ENCODE measurements at regions not wholly inside any gene's neighbourhood (a gene's known extent, or its start where the extent isn't known, plus 50 kb on each side); places are given as distances from the start of the nearest gene placed in this dataset.

DNA sequence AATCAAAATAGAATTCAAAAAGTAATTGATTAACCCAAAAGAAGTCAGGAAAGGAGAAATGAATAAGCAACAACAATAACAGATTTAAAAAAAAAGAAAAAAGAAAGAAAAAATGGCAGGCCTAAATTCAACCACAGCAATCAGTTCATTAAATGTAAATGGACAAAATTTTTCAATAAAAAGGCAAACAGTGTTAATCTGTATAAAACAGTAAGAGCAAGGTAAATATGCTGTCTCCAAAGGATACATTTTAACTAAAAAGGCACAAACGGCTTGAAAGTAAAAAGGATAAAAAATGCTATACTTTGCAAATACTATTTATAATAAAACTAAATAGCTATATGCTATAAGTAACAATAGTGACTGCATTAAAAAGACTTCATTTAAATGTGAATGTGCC, 582.0 kb downstream of the SPRY1 start:
- H3K9me3 Mint-ChIP-seq, result peaks cover 0 to 5% (median 3%) of the 10 kb centered on the region in 6 donors
- H3K4me1 Mint-ChIP-seq, result no peaks in the 10 kb centered on the region
- H3K4me3 Mint-ChIP-seq, result no peak overlapping the region
- H3K27me3 Mint-ChIP-seq (ENCODE audit: low read depth in 3 of 3), result peaks cover 0 to 3% (median 0%) of the 10 kb centered on the region in 3 donors
- no peak overlapping the region for H3K27ac Mint-ChIP-seq
- no peak for DNase-seq
- H3K36me3 Mint-ChIP-seq, result no peaks in the 10 kb centered on the region

DNA sequence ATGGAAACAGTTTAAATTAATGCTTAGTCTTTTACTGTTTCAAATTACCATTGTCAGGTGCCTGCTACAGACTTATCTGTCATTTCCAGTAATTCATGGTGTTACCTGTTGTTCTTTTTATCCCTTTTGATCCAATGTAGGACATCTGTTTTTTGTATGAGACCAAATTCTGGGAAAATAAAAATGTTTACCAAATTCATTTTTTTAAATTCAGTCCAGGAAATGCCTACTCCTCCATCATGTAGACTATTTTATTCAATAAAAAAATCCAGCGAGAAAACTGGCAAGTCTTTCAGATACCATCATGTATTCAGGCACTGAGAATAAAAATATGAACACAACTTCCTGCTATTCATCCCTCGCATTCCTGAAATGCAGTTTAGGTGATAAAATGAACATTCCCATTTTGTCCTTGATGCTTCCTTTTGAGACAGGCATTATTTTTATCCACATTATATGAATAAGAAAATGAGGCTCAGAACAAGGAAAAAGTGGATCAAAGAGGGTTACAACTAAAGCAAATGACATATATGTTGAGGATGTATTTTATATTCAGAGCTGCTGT, 584.2 kb downstream of the SPRY1 start:
- DNase-seq, result no peak
- Mint-ChIP-seq H3K36me3 (no peaks in the 10 kb centered on the region), H3K27me3 (ENCODE audit: low read depth in 3 of 3) (peaks cover 0 to 3% (median 0%) of the 10 kb centered on the region in 3 donors), H3K4me3 (no peak overlapping the region), H3K4me1 (no peaks in the 10 kb centered on the region), H3K9me3 (peaks cover 0 to 5% (median 3%) of the 10 kb centered on the region in 6 donors), H3K27ac (no peak overlapping the region)

DNA sequence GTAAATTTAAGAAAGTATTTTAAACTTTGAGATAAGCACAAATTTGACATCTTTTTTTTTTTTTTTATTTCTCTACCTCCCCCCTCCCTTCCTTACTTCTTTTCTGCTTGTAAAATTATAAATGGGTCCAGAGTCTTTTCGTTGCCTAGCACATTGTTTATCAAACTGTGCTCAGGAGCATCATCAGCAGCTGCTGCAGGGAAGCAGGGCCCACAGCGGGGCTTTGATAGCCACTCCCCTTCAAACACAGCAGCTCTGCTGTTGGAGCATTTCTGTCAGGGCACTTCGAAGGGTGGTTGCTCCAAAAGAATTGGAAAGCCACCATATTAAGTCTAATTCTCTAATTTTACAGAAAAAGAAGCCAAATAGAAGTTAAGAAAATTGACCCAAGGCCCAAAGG, 588.3 kb downstream of the SPRY1 start:
- Mint-ChIP-seq H3K4me1 (no peaks in the 10 kb centered on the region), H3K27me3 (ENCODE audit: low read depth in 3 of 3) (no peaks in the 10 kb centered on the region), H3K27ac (no peak overlapping the region), H3K4me3 (no peak overlapping the region), H3K36me3 (no peaks in the 10 kb centered on the region), H3K9me3 (peaks cover 0 to 9% (median 0%) of the 10 kb centered on the region in 6 donors)
- no peak for DNase-seq

DNA sequence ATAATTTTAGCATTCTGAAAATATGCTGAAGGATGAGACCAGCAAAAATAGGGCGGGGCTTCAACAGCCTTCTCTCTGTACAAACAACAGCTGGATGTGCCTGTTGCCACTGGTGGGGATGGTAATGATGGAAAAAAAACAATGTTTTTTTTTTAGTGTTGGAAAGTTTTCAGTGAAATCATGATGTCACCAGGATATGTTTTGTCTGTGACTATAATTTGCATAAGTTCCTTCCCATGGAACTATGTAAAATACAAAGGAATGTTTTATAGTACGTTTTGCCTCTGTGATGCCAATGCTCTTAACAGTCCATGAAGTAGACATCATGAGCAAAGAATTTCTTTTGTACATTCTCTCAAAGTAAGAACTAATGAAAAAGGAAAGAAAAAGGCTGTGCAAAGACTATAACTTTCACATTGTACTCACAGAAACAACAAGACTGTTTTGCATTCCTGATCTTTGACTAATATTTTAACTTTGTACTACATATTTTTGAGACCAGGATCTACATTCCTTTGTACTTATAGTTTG, 589.7 kb downstream of the SPRY1 start:
- Mint-ChIP-seq H3K4me3 (no peak overlapping the region), H3K4me1 (no peaks in the 10 kb centered on the region), H3K9me3 (peaks cover 0 to 9% (median 0%) of the 10 kb centered on the region in 6 donors), H3K27me3 (ENCODE audit: low read depth in 3 of 3) (no peaks in the 10 kb centered on the region), H3K27ac (no peak overlapping the region), H3K36me3 (no peaks in the 10 kb centered on the region)
- no peak for DNase-seq

DNA sequence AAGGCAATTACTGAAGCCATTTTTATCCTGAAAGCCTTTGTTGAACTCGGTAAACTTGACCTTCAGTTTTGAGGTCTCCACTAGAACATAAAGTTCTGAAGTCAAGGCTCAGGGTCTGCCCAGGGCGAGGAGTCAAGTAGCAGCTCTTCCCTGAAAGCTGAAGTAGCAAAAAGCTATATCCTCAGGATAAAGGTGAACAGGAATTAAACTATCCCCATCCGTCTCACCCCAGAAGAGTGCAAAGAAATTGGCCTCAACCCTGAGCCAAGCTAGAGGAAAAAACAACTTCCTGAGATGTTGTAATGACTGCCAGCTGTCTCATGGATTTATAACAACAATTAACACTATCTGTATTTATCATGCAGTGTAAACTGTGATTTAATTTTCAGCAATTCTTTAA, 590.8 kb downstream of the SPRY1 start:
- no peak for DNase-seq
- no peaks in the 10 kb centered on the region for H3K4me1 Mint-ChIP-seq
- peaks cover 0 to 15% (median 0%) of the 10 kb centered on the region in 6 donors for H3K9me3 Mint-ChIP-seq
- no peaks in the 10 kb centered on the region for H3K36me3 Mint-ChIP-seq
- H3K4me3 Mint-ChIP-seq, result no peak overlapping the region
- peaks cover 0 to 2% (median 0%) of the 10 kb centered on the region in 3 donors for H3K27me3 Mint-ChIP-seq (ENCODE audit: low read depth in 3 of 3)
- no peak overlapping the region for H3K27ac Mint-ChIP-seq

DNA sequence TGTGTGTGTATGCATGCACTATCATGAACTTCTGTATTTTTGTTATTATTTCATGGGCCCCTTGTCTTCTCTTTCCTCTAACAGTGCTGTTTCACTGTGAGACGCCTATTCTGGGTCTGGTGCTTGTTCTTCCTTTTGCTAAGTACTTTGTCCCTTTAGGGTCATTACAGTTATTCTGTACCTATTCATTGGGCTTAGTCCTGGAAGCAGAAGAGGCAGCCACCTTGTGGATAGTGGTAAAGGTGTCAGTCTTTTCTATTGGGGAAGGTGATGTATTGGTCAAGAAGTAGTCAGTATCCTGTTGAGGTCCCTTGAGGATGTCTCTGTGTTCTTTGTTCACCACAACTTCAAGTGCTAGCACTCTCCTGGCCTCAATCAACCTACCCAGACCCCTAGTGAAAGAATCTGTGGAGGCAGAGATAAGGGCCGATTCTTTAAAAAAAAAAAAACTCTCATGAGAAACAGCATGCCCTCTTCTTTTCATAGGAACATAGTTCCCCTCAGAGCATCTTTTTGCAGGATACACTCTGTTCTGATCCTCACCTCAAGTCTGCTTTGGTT, 593.8 kb downstream of the SPRY1 start:
- no peak overlapping the region for H3K27ac Mint-ChIP-seq
- peaks cover 0 to 4% (median 2%) of the 10 kb centered on the region in 3 donors for H3K27me3 Mint-ChIP-seq (ENCODE audit: low read depth in 3 of 3)
- H3K36me3 Mint-ChIP-seq, result no peaks in the 10 kb centered on the region
- no peak overlapping the region for H3K4me3 Mint-ChIP-seq
- peaks cover 0 to 20% (median under 1%) of the 10 kb centered on the region in 6 donors for H3K9me3 Mint-ChIP-seq
- H3K4me1 Mint-ChIP-seq, result no peaks in the 10 kb centered on the region
- DNase-seq, result no peak

DNA sequence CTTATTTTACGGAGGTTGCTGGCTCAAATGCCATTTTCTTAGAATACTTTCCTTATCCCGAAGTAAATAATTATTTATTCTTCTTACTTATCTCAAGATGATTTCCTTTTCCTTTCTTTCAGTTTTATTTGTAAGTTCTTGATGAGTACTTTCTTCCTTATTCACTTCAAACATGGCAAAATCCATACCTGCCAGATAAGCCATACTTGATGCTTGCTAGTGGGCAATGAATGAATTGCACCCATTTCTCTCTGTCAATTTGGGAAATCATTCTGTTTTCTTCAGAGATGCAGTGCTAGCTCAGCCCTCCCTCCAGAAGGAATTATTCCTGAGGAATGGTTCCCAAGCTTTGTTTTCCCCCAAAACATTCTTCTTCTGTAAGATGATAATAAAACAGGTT, 598.3 kb downstream of the SPRY1 start:
- Mint-ChIP-seq H3K27me3 (ENCODE audit: low read depth in 3 of 3) (peaks cover 0 to 4% (median 2%) of the 10 kb centered on the region in 3 donors), H3K4me3 (no peak overlapping the region)

DNA sequence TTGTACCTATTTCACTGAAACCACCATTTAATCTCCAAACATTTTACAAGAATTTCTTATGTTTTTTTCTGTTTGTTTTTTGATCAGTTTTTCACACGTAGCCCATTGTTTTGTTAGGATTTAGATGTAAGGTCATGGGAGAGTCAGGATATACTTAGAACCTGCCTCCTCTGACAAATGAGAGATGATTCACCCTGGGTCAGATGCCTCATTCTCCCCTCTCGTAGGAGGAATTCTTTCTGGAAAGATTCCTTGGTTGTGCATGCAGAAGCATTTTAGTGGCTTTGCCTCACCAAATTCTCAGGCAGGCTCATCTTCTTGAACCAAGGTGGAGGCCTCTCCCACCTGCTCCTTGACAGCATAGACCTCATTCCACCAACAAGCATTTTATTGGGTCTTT, 599.3 kb downstream of the SPRY1 start:
- Mint-ChIP-seq H3K36me3 (no peaks in the 10 kb centered on the region), H3K27ac (no peak overlapping the region), H3K9me3 (peaks cover 0 to 11% (median under 1%) of the 10 kb centered on the region in 6 donors), H3K27me3 (ENCODE audit: low read depth in 3 of 3) (peaks cover 0 to 4% (median 2%) of the 10 kb centered on the region in 3 donors), H3K4me3 (no peak overlapping the region), H3K4me1 (no peaks in the 10 kb centered on the region)
- DNase-seq, result no peak

More for the DNA sequence above, 598.3 kb downstream of the SPRY1 start:
- H3K9me3 Mint-ChIP-seq, result peaks cover 0 to 11% (median under 1%) of the 10 kb centered on the region in 6 donors
- H3K27ac Mint-ChIP-seq, result no peak overlapping the region
- no peaks in the 10 kb centered on the region for H3K4me1 Mint-ChIP-seq
- DNase-seq, result no peak
- no peaks in the 10 kb centered on the region for H3K36me3 Mint-ChIP-seq

DNA sequence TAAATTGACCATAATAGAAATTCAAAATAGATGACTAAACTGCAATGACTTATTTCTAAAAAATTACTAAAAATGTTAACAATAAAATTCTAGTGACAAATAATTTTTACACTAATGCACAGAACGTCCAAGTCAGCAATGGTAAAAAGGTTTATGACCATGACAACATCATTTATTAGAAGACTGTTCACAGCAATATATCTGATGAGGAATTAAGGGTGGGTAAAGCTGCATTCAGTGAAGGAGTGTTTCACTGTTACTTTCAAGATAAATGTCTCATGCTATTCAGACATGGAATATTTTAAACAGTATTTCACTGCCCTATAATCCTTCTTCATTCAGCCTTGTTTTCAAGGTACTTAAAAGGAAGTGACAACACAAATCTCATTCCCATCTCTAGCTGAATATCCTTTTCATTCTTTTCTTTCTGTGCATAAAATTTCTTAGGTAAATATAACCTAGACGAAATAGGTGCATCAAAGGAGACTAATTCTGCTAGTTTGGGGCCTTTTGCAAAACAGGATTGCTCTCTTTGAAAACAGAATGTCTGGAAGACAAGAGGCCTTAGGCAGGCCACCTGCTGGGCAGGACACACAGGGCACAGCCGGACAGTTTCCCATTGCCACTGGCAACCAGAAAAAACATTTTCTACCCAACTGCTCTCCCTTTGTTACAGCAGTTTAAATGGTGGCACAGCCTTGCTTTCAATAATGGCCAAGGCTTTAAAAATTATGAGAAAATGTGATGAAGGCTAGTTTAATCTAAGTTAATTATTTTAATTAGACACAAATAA, 600.3 kb downstream of the SPRY1 start:
- H3K27me3 Mint-ChIP-seq (ENCODE audit: low read depth in 3 of 3), result peaks cover 0 to 4% (median 1%) of the 10 kb centered on the region in 3 donors
- H3K36me3 Mint-ChIP-seq, result no peaks in the 10 kb centered on the region
- DNase-seq, result no peak
- H3K27ac Mint-ChIP-seq, result no peak overlapping the region
- no peak overlapping the region for H3K4me3 Mint-ChIP-seq
- no peaks in the 10 kb centered on the region for H3K4me1 Mint-ChIP-seq
- peaks cover 0 to 5% (median under 1%) of the 10 kb centered on the region in 6 donors for H3K9me3 Mint-ChIP-seq

DNA sequence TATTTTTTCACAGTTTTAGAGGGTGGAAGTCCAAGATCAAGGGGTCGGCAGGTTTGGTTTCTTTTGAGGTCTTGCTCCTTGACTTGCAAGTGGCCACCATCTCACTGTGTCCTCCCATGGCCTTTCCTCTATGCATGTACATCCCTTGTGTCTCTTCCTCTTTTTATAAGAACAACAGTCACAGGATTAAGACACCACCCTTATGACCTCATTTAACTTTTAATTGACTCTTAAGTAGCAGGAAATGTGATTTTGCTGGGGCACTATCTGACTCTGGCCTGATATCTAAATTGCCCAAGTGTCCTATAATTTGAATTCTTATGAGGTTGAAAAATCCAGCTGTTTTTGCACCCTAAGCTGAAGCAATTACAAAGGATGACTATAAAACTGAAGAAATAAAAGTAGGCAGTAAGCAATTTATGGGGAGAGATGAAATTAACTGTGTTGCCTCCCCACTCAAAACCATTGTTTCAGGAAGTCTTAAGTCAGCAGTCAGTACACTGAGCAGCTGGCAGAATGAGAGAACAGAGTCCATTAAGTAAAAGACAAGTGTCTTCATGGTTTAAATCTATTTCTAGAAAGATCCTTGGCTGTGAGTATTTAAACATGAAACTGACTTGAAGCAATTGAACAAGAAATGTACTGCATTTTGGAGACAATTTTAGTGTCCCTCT, 601.3 kb downstream of the SPRY1 start:
- Mint-ChIP-seq H3K9me3 (peaks cover 0 to 5% (median 0%) of the 10 kb centered on the region in 6 donors), H3K4me1 (no peaks in the 10 kb centered on the region), H3K36me3 (no peaks in the 10 kb centered on the region), H3K4me3 (no peak overlapping the region), H3K27me3 (ENCODE audit: low read depth in 3 of 3) (peaks cover 0 to 4% (median 1%) of the 10 kb centered on the region in 3 donors), H3K27ac (no peak overlapping the region)
- no peak for DNase-seq

DNA sequence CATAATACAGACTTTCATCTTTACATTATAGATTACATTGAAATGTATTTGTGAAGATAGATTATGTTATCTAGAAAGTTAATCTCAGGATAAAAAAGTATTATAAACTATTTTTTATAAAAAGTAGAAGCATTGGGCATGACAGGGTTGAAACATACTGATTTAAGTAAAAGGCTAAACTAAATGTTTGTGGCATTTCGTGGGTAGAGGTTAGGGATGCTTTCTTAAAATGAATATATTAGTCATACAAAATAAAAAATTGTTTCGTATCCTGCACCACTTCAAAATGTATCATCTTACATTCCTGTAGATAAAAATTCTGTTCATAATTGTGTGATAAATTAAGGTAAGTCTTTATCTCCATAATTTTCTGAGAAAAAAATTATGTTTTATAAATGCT, 603.6 kb downstream of the SPRY1 start:
- no peak for DNase-seq
- Mint-ChIP-seq H3K4me3 (no peak overlapping the region), H3K27ac (no peak overlapping the region), H3K27me3 (ENCODE audit: low read depth in 3 of 3) (peaks cover 0 to 1% (median 0%) of the 10 kb centered on the region in 3 donors), H3K36me3 (no peaks in the 10 kb centered on the region), H3K9me3 (no peaks in the 10 kb centered on the region), H3K4me1 (no peaks in the 10 kb centered on the region)

DNA sequence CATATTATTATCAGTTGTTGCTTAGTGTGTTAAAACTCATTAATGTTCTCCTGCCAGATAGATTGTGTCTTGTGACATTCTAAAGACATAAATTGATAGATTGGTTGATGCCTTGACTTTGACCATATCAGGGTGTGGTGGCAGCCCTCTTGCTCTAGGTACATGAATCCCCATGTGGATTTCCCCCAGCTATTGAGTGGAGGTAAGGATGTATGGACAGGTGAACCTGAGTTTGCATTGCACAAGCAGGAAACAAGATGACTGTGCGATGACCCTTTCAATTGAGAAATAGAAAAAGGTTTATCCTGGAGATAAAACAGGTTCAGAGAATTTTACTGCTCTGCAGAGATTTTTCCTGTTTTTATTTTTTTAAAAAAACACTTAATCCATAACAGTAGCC, 619.2 kb downstream of the SPRY1 start:
- Mint-ChIP-seq H3K36me3 (no peaks in the 10 kb centered on the region), H3K4me3 (no peak overlapping the region), H3K27ac (no peak overlapping the region), H3K4me1 (peaks cover 6 to 9% of the 10 kb centered on the region in 2 donors), H3K27me3 (ENCODE audit: low read depth in 3 of 3) (peaks cover 0 to 3% (median 0%) of the 10 kb centered on the region in 3 donors), H3K9me3 (peaks cover 0 to 4% (median 2%) of the 10 kb centered on the region in 6 donors)
- DNase-seq, result no peak

DNA sequence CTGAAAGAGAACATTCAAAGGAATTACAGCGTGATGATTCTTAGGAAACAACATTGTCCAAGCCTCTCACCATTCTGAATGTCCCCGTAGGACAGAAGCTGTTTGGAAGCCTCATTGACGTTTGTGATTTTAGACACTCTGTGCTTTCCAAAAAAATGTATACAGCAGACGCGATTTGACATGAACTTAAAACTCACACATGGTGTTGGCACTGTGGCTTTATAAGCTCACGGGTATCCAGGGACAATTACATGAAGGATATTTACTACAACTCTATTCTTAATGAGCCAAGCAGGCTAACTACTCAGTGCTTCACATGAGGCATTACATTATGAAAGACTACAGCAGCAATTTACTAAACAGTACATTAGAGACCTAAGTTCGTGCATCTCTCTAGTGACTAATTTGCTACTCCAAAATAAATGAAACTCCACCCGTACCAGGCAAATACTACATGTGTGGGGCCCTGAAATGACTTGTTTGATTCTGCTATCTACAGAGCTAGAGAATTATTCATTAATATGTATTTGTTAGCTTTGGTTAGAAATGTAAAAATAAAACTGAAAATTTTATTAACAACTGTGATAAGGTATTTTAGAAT, 620.7 kb downstream of the SPRY1 start:
- H3K27ac Mint-ChIP-seq, result no peak overlapping the region
- no peaks in the 10 kb centered on the region for H3K36me3 Mint-ChIP-seq
- no peaks in the 10 kb centered on the region for H3K27me3 Mint-ChIP-seq (ENCODE audit: low read depth in 3 of 3)
- H3K4me3 Mint-ChIP-seq, result no peak overlapping the region
- peaks cover 0 to 2% (median under 1%) of the 10 kb centered on the region in 6 donors for H3K9me3 Mint-ChIP-seq
- H3K4me1 Mint-ChIP-seq, result peaks cover 6 to 9% of the 10 kb centered on the region in 2 donors
- no peak for DNase-seq

Measured in immature natural killer cell (primary cell).